ENCODE measurements at regions not wholly inside any gene's neighbourhood (a gene's known extent, or its start where the extent isn't known, plus 50 kb on each side); places are given as distances from the start of the nearest gene placed in this dataset.
"Not testable (repeated sequence)": the region's sequence is repeated elsewhere in the genome, so short reads cannot be mapped to it uniquely, and the experiment has no call there.

DNA sequence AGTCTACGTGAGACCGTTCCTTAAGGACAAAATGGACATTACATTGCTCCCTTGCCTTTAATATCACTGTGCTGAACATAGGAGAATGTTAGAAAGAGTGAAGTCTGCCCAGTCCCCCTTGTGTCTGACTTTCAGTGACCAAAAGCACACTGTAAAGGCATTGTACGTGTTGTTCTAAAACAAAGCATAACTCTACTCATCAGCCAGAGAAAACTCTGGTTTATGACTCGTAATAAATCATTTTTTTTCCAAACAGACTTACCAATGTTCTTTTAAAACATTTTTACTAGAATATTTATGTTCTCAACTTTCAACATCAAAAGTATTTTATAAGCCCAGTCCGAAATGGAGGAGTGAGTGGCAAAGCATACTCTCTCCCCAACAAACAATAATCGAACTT, 262.5 kb downstream of the GJA1 start:
- no peak for DNase-seq

DNA sequence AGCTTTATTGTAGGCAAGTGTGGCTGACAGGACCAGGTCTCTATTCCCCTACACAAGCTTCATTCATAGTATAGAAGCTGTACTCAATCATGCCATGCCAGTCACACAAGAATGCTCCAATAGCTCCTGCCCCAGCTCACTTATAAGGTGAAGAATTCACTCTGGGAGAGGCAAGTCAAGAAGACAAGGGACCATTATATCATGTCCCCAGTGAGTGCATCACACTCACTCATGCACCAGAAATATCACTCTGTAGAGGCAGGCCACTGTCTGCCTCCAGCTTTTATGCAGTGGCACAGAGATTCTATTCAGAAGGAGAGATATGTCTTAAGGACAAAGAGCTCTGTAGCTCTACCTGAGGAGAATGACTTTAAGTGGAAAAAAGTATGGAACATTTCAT, 263.2 kb downstream of the GJA1 start:
- DNase-seq: no peak

DNA sequence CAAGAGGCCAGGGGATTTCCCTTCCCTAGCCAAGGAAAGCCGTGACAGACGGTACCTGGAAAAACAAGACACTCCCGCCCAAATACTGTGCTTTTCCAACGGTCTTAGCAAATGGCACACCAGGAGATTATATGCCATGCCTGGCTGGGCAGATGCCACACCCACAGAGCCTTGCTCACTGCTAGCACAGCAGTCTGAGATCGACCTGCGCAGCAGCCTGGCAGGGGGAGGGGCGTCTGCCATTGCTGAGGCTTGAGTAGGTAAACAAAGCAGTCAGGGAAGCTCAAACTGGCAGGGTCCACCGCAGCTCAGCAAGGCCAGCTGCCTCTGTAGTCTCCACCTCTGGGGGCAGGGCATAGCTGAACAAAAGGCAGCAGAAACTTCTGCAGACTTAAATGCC, 267.7 kb downstream of the GJA1 start:
- DNase-seq: not testable (repeated sequence)

DNA sequence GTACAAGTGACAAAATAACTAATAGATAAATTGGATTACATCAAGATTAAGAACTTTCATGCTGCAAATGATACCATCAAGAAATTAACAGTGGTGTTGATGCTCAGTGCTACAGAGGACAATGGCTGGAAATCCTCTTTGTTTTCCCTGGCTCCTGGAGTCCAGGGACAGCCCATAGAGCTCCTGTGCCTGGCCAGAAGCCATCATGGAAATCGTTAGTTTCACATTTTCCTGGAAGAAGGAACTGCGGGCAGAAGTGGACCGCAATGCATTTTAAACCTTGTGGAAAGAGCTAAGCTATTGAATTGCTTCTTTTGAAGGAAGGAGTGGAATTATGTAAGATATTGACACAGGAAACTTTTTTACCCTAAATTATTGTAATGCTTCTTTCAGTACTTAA, 276.0 kb downstream of the GJA1 start:
- no peak for DNase-seq

DNA sequence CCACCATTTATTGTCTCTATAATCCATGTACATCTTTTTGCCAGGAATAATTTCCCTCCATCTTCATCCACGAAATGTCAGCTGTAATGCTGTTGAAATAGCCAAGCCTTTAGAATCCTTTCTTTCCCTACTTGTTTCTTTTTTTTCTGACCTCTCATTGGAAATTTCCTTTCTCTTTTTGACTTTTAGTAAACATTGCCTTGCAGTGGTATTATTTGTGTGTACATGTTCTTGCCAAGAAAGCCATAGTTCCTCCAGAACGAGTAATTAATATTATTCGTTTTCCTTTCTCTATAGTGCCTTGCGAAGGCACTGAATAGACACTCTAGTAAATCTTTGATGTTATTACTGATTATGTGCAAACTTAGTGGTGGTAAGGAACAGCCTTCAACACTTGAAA, 282.2 kb downstream of the GJA1 start:
- no peak for DNase-seq

DNA sequence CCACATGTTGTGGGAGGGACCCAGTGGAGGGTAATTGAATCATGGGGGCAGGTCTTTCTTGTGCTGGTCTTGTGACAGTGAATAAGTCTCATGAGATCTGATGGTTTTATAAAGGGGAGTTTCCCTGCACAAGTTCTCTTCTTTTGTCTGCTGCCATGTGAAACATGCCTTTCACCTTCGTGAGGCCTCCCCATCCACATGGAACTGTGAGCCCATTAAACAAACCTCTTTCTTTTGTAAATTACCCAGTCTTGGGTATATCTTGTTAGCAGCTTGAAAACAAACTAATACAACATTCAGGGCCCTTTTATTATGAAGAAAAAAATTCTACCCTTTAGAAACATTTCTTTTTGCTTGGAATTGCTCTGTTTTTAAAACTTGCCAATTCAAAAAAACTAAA, 285.4 kb downstream of the GJA1 start:
- not testable (repeated sequence) for DNase-seq

DNA sequence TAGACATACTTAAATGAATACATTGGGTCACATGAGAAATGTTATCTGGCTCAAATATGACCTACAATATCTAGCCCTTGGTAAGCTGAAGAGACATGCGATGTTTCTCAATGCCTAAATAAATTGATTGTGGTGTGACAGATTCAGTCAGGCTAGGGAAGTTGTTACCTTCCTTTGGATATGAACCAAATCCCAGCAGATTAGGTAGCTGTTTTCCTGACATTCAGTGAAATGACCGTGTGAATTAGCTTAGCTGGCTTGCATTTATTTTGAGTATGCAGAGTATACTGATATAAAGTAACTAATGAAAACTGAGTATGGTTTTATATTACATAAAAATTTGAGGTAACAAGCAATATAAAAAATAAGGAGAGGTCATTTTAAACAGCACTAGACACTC, 288.2 kb downstream of the GJA1 start:
- no peak for DNase-seq

DNA sequence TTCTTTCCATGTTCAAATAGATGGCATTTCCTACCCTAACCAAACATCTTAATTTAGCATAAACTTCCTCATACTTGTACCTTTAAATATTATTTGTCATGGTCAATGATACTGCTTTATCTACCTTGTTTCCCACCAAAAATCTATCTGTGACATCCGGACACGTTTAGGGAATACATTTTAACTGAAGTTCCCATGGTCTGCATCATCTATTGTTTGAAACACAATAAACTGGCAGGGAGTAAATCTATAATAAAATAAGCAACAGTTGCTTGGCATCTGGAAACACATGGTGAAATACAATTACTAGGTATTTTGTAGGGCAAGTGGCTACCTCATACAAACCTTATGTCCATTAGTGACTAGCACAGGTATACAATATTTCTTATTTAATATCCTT, 289.1 kb downstream of the GJA1 start:
- no peak for DNase-seq

DNA sequence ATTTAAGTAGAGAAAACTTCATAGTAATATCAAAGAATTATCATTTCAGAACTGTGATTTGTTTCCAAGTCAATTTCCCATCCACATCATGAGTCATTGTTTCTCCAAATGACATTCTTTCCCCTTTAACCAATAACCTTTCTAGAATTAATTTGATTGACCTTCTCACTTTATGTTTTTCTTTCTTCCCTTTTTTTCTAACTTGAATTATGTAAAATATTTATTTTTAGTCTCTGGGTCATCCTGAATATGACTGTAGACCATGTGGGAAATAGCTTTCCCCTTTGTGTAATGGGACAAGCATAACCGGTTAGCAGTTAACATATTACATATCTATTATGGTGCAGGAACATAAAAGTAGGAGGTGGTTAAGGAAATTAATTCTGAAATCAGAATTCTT, 291.1 kb downstream of the GJA1 start:
- no peak for DNase-seq

DNA sequence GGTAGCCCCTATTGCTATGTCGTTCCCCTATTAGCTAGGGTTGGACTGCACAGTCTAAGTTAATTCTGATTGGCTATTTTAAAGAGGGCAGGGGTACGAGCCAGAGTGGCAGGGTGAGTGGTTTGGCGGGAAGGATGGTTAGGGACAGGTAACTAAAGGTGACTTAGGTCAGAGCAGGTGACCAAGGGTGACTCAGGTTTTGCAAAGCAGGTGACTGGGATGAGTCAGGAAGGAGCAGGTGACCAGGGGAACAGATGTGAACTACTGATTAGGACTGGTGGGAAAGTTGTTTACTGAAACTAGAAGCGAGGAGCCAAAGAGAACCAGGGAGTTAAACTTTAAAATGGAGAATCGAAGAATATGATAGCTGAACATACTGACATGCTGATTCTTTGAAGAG, 295.2 kb downstream of the GJA1 start:
- no peak for DNase-seq

DNA sequence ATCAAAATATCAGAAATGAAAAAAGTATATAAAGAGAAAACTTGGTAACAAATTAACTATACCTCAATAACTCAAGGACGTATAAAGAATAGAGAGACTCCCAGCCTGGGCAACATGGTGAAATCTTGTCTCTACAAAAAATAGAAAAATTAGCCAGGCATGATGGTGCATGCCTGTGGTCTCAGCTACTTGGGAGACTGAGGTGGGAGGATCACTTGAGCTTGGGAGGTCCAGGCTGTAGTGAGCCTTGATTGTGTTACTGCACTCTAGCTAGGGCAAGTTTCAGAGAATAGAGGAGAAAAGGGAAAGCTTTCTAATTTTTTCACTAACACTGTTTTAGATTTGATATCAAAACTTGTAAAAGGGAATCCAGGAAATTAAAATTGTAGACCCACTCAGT, 295.9 kb downstream of the GJA1 start:
- DNase-seq: no peak

DNA sequence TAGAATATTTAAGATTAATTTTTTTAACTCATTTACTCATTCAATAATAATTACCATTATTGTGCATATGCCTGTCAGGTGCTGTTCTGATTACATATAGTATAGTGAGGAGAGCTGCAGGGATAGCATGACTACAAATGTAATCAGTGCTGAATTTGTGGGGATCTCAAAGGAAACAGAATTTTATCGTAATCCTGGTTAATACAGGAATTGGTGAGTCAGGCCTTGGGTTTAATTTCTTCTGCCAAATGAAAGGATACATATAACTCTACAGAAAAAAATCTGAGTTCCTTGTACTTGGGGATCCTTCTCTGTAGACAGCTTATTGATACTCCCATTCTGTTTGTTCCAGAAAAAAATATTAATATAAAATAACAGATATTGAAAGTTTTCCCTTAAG, 297.2 kb downstream of the GJA1 start:
- no peak for DNase-seq

DNA sequence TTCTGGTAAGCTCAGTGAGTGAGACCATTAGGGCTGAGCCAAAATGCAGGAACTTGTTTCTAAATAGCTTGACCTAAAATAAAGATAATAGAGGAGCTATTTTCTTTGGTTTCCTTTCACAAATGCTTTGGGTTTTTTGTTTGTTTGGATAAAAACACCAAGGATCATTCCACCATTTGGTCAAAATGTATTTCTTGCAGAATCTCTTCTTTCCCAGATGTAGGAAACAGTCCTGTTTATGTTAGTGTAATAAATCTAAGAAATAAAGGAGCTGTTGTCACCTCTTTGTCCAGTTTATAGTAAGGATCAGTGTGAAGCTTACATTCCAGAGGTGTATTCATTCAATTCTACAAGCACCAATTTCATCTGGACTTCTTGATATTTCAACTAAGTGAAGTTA, 297.8 kb downstream of the GJA1 start:
- DNase-seq: no peak

DNA sequence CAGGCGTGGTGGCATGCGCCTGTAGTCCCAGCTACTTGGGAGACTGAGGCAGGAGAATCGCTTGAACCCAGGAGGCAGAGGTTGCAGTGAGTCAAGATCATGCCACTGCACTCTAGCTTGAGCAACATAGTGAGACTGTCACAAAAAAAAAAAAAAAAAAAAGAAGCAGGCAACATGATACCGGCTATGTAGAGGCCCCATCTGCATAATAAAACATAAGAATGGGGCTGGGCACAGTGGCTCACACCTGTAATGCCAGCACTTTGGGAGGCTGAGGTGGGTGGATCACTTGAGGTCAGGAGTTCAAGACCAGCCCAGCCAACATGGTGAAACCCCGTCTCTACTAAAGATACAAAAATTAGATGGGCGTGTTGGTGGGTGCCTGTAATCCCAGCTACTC, 304.7 kb downstream of the GJA1 start:
- not testable (repeated sequence) for DNase-seq

DNA sequence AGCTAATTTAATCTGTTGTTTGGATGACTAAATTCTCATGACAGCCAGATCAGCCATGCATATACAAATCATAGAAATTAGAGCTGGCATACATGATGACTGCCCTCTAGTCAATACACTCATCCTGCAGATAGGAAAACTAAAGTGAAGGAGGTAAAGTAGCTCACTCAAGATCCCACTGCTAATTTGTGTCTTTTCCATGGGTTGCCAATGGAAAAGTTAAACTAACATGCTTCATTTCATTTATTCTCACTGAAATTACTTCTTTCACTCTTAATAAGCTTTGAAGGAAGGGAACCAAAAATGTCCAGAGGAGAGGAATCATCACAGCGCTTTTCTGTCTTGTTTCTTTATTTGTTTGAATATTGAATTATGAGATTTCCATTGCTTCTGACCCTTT, 308.2 kb downstream of the GJA1 start:
- peak; percentile 51 for DNase-seq

DNA sequence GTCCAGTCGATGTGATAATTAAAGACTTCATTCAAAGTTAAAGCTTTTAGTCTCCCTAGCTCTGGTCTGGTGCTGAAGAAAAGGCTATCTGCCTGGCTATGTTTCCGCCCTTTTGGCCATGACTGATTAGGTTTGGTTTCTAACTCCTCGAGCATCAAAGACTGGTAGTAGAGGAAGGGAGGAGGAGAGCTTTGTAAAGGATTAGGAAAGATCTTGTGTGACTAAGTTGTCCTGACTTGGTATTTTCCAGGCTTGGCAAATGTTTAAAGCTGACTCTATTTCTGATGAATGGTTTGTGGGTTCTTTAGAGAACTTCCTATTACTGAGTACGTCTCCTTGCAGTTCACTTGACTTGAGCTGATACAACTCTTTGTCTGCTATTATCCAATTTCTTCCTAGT, 312.9 kb downstream of the GJA1 start:
- DNase-seq: no peak

DNA sequence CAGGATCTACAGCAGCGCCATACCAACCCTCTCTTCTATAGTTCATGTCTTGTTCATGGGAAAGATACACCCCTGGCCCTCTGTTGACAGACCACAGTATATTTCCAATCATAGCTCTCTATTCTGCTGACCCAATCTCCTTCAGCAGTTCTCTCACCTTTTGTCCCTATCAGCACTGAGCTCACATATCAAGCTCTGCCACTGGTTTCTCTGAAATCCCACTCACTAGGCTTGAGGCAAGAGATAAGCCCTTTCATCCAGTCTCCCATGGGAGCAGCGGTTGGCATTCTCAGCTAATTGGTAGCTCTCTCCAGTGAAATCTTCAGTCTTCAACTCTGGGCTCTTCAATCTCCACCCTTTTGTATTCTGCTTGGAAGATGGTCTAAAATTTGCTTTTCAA, 313.4 kb downstream of the GJA1 start:
- DNase-seq: no peak

DNA sequence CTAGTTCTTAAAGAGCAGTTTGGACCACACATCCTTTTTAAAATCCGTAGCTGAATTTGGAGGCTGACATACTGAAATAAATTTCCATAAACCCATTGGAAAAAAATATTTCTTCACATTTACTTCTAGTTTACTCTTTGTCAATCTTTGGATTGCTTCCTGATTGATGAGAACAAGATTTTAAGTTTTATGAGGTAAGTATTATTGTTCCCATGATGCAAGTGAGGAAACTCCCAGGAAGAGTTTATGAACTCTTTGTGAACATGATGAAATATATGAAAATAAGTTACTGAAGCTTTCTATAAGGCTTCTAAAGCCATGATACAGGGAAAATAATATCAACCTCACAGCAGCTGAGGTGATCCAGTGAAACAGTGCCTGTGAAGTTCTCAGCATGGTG, 320.0 kb downstream of the GJA1 start:
- no peak for DNase-seq

DNA sequence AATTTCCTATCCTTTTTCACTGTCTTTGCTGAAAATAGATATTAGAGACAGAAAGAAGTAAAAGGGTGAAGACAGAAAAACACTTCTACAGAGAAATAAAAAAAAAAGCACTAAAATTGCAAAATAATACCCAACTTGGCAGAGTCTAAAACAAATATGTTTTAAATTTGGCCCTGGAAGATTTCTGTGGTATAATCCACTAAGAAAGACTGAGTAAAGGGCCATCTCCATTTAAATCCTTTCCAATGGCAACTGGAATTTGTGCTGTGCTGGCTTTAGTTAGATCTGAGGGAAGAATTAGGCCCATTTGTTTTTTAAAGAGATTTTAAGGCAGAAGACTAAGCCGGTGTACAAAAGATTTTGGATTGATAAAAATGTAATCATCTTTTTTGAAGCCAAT, 321.2 kb downstream of the GJA1 start:
- DNase-seq: no peak

DNA sequence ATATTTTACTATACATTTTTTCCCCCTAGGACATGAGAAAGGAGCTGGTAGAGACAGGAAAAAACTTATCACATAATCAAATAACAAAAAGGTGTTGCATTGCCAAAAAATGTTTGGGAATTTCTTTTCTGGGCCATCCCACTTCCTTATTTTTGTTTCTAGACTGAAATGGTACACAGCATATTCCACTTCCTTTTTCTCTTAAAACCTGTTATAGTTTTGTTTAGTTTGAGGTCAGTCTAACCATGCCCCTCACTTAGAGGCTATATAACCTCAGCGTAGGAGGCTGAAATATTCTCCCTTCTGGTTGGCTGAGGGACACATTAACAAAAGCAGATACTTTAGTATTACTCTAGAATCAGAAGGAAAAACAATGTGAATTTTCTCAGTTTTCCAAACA, 323.9 kb downstream of the GJA1 start:
- no peak for DNase-seq

DNA sequence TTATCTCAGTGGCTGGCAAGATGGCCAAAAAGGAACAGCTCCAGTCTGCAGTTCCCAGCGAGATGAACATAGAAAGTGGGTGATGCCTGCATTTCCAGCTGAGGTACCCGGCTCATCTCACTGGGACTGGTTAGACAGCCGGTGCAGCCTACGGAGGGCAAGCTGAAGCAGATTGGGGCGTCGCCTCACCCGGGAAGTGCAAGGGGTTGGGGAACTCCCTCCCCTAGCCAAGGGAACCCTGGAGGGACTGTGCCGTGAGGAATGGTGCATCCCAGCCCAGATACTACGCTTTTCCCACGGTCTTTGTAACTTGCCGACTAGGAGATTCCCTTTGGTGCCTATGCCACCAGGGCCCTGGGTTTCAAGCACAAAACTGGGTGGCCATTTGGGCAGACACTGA, 324.7 kb downstream of the GJA1 start:
- no peak for DNase-seq

DNA sequence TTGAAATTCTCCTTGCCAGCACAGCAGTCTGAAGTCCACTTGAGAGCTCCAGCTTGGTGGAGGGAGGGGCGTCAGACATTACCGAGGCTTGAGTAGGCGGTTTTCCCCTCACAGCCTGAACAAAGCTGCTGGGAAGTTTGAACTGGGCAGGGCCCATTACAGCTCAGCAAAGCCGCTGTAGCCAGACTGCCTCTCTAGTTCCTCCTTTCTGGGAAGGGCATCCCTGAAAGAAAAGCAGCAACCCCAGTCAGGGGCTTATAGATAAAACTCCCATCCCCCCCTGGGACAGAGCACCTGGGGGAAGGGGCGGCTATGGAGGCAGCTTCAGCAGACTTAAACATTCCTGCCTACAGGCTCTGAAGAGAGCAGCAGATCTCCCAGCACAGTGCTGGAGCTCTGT, 325.3 kb downstream of the GJA1 start:
- no peak for DNase-seq

DNA sequence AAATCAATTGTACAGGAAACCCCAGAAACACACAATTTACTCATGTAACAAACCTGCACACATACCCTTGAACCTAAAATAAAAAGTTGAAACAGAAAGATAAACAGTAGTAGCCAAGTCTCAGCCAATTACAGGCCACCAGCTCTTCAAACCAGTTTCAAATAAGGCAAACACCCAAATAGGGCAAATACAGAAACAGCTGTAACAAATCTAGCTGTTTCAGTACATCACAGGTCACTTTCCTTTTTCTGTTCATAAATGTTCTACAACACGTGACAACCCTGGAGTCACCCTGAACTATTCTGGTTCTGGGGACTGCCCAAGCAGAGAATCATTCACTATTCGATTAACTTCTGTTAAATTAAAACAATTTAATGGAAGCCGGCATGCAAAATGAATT, 329.0 kb downstream of the GJA1 start:
- DNase-seq: no peak

DNA sequence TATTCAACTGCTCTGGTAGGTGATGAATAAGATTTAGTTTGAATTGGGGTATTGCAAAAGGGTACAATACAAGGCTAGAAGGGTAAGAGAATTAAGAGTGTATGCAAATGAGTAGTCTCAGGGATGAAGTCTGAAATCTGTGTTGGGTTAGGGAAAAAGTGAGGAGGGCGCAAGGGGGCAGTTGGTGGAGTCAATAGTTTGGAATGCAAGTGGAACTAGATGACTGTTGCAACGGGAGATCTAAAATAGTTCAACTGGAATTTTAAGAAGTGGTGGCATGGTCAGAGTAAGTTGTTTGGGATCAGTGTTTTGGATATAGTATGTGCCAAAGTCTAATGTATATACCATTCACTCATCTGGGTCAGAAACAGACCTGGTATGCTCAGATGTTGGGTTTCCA, 329.6 kb downstream of the GJA1 start:
- DNase-seq: no peak

DNA sequence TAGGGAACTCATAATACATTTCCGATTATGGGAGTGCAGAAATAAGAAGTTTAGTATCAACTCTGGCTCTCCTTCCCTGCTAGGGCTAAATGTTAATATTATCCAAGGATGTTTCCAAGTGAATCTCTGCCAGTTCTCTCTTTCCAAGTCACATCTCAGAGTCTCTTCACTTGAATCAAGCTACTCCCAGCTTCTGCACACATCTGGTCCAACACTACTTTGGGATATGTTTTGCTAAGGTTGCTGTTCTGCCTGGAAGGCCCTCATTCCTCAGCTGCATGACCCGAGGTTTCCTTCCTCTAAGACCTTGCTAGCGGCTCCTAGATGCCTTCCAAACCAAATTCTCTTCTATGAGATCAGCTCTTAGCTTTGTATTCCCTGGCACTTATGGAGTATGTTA, 331.8 kb downstream of the GJA1 start:
- DNase-seq: no peak

DNA sequence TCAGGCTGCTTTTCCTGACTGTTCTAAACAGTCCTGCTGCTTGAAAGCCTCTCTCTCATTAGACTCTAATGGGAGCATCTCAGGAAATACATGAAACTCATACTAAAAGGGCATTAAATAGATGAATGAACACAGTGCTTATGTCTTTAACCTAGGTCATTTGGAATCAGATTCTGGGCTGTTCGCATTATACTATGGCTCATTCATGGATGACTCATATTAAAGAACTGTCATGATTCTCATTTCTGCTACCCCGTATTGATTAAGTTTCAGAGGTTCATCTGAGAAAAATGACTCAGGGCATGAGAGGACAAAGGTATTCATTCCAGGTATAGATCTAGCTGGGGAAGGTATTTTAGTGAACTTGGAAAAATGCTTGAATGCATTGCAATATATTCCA, 335.5 kb downstream of the GJA1 start:
- no peak for DNase-seq
